Stimulated activated CD4-positive, alpha-beta T cell treated with anti-CD3 and anti-CD28 coated beads, Interleukin-4, amount 100 ng/mL, for 24 hours (primary cell): ENCODE measurements at regions not wholly inside any gene's neighbourhood (a gene's known extent, or its start where the extent isn't known, plus 50 kb on each side); places are given as distances from the start of the nearest gene placed in this dataset.
"Not testable (repeated sequence)": the region's sequence is repeated elsewhere in the genome, so short reads cannot be mapped to it uniquely, and the experiment has no call there.

Experiments used
- DNase-seq: peaks from one replicate; pipeline ENCODE4 v3.0.0-alpha.2; 2020

DNA sequence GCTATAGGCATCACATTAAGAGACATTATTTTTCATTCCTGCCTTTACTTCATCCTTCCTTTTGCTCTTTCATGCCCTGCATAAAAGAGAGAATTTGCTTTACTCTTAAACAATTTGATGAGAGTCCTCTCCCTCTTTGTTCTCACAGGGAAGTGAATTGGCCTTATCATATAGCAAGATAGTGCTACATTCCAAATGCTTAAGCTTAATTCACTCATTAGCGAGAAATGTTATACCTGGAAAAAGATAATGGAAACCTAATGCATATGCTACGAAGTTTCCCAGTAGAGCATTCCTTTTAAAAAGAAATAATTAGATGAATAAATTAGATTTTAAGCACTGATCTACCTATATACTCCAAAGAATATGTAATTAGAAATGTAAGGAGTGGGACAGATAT, 798.8 kb downstream of the C12orf50 start:
- DNase-seq, result no peak

DNA sequence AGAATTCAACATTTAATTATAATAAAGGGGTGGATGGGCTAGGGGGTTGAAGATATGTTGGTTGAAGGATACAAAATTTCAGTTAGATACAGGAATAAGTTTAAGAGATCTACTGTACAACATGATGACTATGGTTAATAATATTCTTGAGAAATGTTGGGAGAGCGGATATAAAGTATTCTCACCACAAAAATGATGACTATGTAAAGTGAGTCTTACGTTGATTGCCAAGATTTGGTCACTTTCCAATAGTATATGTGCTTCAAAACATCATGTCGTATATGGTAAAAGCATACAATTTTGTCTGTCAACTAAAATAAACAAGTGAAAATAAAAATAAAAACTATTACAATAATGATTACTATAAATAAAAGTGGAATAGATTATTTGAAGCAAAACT, 802.0 kb downstream of the C12orf50 start:
- DNase-seq, result no peak

- no peak for DNase-seq
Measured at GRCh38 chr12:87217491-87217890, 811.7 kb downstream of the C12orf50 start.

DNA sequence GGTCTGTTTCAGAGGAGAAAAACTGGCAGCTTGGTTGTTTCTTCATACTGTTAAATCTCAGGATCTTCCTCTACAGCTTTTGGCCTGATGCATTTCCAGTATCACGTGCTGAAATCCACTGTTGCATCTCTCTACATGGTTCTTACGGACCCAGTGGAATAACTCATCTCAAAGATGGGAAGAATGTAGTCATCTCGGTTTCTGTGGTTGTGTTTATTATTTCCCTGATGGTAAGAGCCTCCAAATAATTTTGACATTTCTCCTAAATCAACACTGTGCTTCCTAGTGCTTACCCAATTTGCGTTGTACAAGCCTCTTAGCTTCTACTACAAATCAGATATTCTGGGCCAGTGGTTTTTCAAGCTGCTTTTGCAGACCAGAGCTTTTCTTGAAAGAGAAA, 812.8 kb downstream of the C12orf50 start:
- no peak for DNase-seq

DNA sequence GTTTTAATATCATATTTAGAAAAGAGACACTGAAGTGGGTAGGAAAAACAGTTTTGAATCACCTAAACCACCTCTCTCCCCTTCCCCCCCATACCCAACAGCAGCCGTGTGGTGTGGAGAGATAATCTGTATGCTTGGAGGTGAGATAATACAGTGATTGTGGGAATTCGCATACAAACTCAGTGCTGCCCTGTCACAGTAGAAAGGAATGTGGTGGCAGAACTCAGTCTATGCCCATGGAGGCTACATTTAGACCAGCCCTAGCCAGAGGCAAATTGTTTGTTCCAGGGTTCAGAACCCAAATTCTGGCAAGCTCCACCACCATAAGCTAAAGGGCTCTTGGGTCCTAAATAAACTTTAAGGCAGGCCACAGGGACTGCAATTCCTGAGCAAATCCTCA, 827.0 kb downstream of the C12orf50 start:
- no peak for DNase-seq

GRCh38 chr12:87201598-87201997, 827.6 kb downstream of the C12orf50 start:
- no peak for DNase-seq

- DNase-seq, result no peak
Measured at GRCh38 chr12:87200289-87200979, 828.8 kb downstream of the C12orf50 start.

GRCh38 chr12:87198181-87198580, 831.0 kb downstream of the C12orf50 start:
- DNase-seq, result no peak

GRCh38 chr12:87196321-87196720, 832.9 kb downstream of the C12orf50 start:
- no peak for DNase-seq

GRCh38 chr12:87194389-87194788, 834.8 kb downstream of the C12orf50 start:
- DNase-seq, result not testable (repeated sequence)

GRCh38 chr12:87185367-87185766, 843.8 kb downstream of the C12orf50 start:
- DNase-seq, result no peak

DNA sequence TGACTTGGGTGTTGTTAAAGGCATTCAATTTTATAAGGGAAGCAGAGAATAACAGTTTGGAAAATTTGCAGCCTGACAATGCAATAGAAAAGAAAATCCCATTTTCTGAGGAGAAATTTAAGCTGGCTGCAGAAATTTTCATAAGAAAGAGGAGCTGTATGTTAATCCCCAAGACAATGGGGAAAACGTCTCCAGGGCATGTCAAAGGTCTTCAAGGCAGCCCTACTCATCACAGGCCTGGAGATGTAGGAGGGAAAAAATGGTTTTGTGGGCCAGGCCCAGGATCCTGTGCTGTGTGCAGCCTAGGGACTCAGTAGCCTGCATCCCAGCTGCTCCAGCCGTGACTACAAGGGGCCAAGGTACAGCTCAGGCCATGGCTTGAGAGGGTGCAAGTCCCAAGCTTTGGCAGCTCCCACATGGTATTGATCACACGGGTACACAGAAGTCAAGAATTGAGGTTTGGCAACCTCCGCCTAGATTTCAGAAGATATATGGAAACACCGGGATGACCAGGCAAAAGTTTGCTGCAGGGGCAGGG, 846.4 kb downstream of the C12orf50 start:
- no peak for DNase-seq

- DNase-seq, result no peak
Measured at GRCh38 chr12:87171356-87171755, 857.8 kb downstream of the C12orf50 start.

- DNase-seq, result no peak
Measured at GRCh38 chr12:87169010-87169409, 860.2 kb downstream of the C12orf50 start.

GRCh38 chr12:87165733-87166375, 863.3 kb downstream of the C12orf50 start:
- DNase-seq, result no peak

- DNase-seq, result no peak
Measured at GRCh38 chr12:87163122-87163521, 866.1 kb downstream of the C12orf50 start.

DNA sequence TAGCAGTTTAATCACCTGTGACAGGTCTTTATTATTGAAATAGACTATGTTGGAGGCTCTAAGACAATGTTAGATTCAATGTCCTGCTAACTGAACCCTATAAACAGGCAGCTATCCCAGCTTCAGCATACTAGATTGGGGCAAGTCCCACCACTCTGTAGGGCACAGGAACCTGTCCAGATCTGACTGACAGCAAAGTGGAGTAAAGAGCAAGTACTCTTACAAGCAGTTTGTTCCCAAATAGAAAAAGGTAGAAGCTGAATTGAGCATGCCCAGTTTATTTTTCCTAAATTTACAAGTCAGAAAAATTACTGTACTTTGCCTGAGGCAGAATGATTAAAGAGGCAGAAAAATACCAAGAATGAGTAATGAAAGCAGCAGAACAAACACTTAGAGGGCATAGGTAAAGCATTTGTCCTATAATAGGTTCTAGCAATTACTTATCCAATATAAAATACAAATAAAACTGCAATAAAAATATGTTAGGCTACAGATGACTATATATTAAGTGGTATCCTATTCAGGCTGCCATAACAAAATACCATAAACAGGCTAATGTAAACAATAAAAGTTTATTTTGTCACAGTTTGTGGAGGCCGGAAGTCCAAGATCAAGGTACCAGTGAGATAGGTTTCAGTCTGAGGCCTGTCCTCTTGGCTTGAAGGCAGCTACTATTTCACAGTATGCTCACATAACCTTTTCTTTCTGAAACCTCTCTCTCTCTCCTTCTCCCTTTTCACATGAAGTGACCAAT, 868.2 kb downstream of the C12orf50 start:
- no peak for DNase-seq

GRCh38 chr12:87157791-87158190, 871.4 kb downstream of the C12orf50 start:
- DNase-seq, result no peak

DNA sequence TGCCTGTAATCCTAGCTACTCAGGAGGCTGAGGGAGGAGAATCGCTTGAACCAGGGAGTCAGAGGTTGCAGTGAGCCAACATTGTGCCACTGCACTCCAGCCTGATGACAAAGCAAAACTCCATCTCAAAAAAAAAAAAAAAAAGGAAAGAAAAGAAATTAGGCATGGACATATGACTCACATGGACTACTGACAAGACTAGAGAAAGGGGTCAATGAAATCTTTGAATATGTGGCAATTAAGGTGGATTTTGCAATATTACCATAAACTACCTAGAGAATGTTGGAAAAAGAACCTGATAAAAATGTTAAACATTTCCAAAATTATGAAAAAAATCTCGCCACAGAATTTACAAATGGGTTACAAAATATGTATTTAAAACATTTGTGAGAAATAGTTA, 873.6 kb downstream of the C12orf50 start:
- no peak for DNase-seq

GRCh38 chr12:87152841-87153528, 876.2 kb downstream of the C12orf50 start:
- no peak for DNase-seq

- no peak for DNase-seq
Measured at GRCh38 chr12:87152075-87152474, 877.1 kb downstream of the C12orf50 start.

GRCh38 chr12:87150969-87151662, 878.1 kb downstream of the C12orf50 start:
- DNase-seq, result no peak

GRCh38 chr12:87142342-87142741, 886.2 kb upstream of the MGAT4C start:
- no peak for DNase-seq
